ENCODE measurements at regions not wholly inside any gene's neighbourhood (a gene's known extent, or its start where the extent isn't known, plus 50 kb on each side); places are given as distances from the start of the nearest gene placed in this dataset.
A peak's percentile ranks its signal among the peaks of the same experiment; 100 is the strongest.
"Not testable (repeated sequence)": the region's sequence is repeated elsewhere in the genome, so short reads cannot be mapped to it uniquely, and the experiment has no call there.

GRCh38 chr11:110358336-110358735 lies 61.9 kb upstream of the RDX start:
- TF ChIP-seq POLR2A (IDR thresholded peaks at IDR 0.05) (no peak), CTCF (IDR thresholded peaks at IDR 0.05 in 4 of 5, conservative IDR thresholded peaks at IDR 0.05 in 1 of 5) (no peak)
- Histone ChIP-seq H3K36me3 (no peaks in the 10 kb centered on the region), H3K9me3 (no peaks in the 10 kb centered on the region), H3K4me1 (peaks cover 0 to 14% of the 10 kb centered on the region in 2 donors), H3K27ac (no peak overlapping the region), H3K4me3 (no peak overlapping the region), H3K27me3 (no peaks in the 10 kb centered on the region)
- intact Hi-C loops (cut with DNase I; ENCODE audit: low total_unique reads) (no loop called here), in situ Hi-C loops (cut with MboI; ENCODE audit: low sequenced_read_pairs in 4 of 4) (loop anchor here in 1 of 4 donors (25.0 kb wide), 1 partner anchor 421 kb away; no protein-coding TSS in a partner anchor)
- DNase-seq: no peak
- no peak for ATAC-seq

GRCh38 chr11:110360781-110361408 lies 64.5 kb upstream of the RDX start:
- ATAC-seq; intact Hi-C loops (cut with DNase I; ENCODE audit: low total_unique reads); H3K9me3 ChIP-seq; H3K4me3 ChIP-seq; H3K27ac ChIP-seq; H3K27me3 ChIP-seq; H3K36me3 ChIP-seq; DNase-seq: not testable (repeated sequence)
- H3K4me1 ChIP-seq: peaks cover 0 to 16% of the 10 kb centered on the region in 2 donors
- in situ Hi-C loops (cut with MboI; ENCODE audit: low sequenced_read_pairs in 4 of 4): loop anchor here in 1 of 4 donors (25.0 kb wide), 1 partner anchor 424 kb away; no protein-coding TSS in a partner anchor

GRCh38 chr11:110362971-110363509 lies 66.6 kb upstream of the RDX start:
- no peaks in the 10 kb centered on the region for H3K36me3 ChIP-seq
- TF ChIP-seq POLR2A (IDR thresholded peaks at IDR 0.05) (no peak), CTCF (IDR thresholded peaks at IDR 0.05 in 4 of 5, conservative IDR thresholded peaks at IDR 0.05 in 1 of 5) (no peak)
- intact Hi-C loops (cut with DNase I; ENCODE audit: low total_unique reads): no loop called here
- ATAC-seq: peak in 1 of 2 donors; percentile 58
- peak overlapping the region; percentile 38 to 69 (median 50) for H3K27ac ChIP-seq
- in situ Hi-C loops (cut with MboI; ENCODE audit: low sequenced_read_pairs in 4 of 4): loop anchor here in 1 of 4 donors (25.0 kb wide), 1 partner anchor 426 kb away; no protein-coding TSS in a partner anchor
- H3K27me3 ChIP-seq: no peaks in the 10 kb centered on the region
- DNase-seq: no peak
- H3K4me3 ChIP-seq: no peak overlapping the region
- peaks cover 0 to 21% of the 10 kb centered on the region in 2 donors for H3K4me1 ChIP-seq
- no peaks in the 10 kb centered on the region for H3K9me3 ChIP-seq

GRCh38 chr11:110366291-110366690 lies 63.5 kb upstream of the FDX1 start:
- peaks cover 0 to 21% of the 10 kb centered on the region in 2 donors for H3K4me1 ChIP-seq
- intact Hi-C loops (cut with DNase I; ENCODE audit: low total_unique reads) (loop anchor here (2.0 kb wide), 1 partner anchor 165 kb away; no protein-coding TSS in a partner anchor), in situ Hi-C loops (cut with MboI; ENCODE audit: low sequenced_read_pairs in 4 of 4) (loop anchor here in 1 of 4 donors (25.0 kb wide), 1 partner anchor 429 kb away; no protein-coding TSS in a partner anchor)
- H3K27me3 ChIP-seq: no peaks in the 10 kb centered on the region
- H3K27ac ChIP-seq: peak overlapping the region in 1 of 4 donors; percentile 18
- TF ChIP-seq POLR2A (IDR thresholded peaks at IDR 0.05) (no peak), CTCF (IDR thresholded peaks at IDR 0.05 in 4 of 5, conservative IDR thresholded peaks at IDR 0.05 in 1 of 5) (no peak)
- DNase-seq: no peak
- H3K9me3 ChIP-seq: no peaks in the 10 kb centered on the region
- no peak overlapping the region for H3K4me3 ChIP-seq
- ATAC-seq: no peak
- H3K36me3 ChIP-seq: no peaks in the 10 kb centered on the region

GRCh38 chr11:110367571-110367970 lies 62.2 kb upstream of the FDX1 start:
- TF ChIP-seq CTCF (IDR thresholded peaks at IDR 0.05 in 4 of 5, conservative IDR thresholded peaks at IDR 0.05 in 1 of 5) (peak in 2 of 5 experiments; percentile 20 to 33), POLR2A (IDR thresholded peaks at IDR 0.05) (no peak)
- in situ Hi-C loops (cut with MboI; ENCODE audit: low sequenced_read_pairs in 4 of 4): loop anchor here in 1 of 4 donors (25.0 kb wide), 1 partner anchor 430 kb away; no protein-coding TSS in a partner anchor

More at GRCh38 chr11:110367571-110367970, 62.2 kb upstream of the FDX1 start:
- Histone ChIP-seq H3K4me1 (peaks cover 0 to 15% of the 10 kb centered on the region in 2 donors), H3K27ac (no peak overlapping the region), H3K9me3 (no peaks in the 10 kb centered on the region), H3K36me3 (no peaks in the 10 kb centered on the region), H3K4me3 (no peak overlapping the region), H3K27me3 (no peaks in the 10 kb centered on the region)
- no peak for ATAC-seq
- intact Hi-C loops (cut with DNase I; ENCODE audit: low total_unique reads): loop anchor here (2.0 kb wide), 1 partner anchor 167 kb away; no protein-coding TSS in a partner anchor
- DNase-seq: no peak
